Renal pelvis (tissue), 1 donor: ENCODE measurements at regions not wholly inside any gene's neighbourhood (a gene's known extent, or its start where the extent isn't known, plus 50 kb on each side); places are given as distances from the start of the nearest gene placed in this dataset.

ENCODE experiments used
- DNase-seq: peaks from one replicate; pipeline ENCODE4 v3.0.0-alpha.2; 2013

DNA sequence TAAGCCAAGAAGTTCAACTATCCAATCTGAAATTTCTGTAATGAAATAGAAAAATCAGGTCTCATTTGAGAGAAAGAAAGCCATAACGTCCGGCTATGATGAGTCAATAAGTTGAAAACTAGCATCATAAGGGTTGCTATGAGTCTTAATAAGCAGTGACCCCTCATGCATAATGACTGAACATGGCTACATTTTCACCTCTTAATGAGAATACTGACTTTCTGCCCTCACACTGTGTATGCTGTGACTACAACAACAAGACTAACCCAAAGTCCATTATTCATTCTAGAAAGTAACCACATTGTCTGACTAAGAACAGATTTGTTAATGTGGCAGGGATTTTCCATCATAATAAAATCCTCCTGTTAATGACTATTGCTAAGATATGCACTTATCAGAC is 884.0 kb upstream of the CADM2 start:
- no peak for DNase-seq

DNA sequence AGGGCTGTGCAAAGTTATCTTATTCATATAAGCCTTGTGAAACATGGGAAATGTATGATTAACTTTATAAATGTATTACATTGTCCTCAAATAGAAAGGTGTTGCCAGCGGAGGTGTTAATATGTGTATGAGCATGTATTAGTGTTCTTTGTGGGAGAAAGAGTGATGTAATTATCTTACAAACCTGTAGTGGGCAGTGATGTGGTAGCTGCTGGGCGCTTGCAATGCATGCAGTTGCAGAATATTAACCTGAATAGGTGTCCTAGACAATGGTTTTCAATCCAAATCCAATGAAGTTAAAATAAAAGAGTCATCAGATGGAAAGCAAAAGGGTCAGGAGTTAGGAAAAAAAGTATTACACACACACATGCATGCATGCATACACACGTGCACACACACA is 881.3 kb upstream of the CADM2 start:
- DNase-seq = no peak

DNA sequence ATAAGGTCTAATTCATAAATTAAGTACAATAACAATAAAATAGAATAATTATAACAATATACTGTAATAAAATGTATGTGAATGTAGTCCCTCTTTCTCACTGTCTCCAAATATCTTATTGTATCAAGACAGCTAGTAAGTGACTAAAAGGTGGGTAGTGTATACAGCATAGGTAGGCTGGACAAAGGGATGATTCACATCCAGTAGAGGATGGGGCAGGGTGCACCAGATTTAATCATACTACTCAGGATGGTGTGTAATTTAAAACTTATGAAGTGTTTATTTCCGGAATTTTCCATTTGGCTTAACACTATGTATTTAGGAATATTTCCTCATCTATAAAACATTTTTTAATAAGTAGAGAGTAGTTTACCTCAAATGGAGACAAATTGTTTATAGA is 876.1 kb upstream of the CADM2 start:
- no peak for DNase-seq

DNA sequence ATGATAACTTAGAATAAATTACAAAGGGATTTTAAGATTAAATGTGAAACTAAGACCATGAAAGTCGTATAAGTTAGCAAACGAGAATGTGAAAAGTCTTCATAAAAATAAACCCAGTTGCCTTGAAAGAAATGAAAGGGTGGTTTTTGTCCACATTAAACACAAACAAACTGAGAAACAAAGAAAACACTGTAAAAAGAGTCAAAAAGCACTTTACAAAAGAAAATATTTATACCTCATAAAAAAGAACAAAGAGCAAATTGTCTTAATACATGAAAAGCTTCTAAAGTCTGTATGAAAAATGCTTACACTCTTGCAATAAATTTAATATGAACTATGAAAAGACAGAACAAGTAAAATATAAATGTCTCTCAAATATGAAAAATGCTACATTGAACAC is 865.9 kb upstream of the CADM2 start:
- DNase-seq = no peak

DNA sequence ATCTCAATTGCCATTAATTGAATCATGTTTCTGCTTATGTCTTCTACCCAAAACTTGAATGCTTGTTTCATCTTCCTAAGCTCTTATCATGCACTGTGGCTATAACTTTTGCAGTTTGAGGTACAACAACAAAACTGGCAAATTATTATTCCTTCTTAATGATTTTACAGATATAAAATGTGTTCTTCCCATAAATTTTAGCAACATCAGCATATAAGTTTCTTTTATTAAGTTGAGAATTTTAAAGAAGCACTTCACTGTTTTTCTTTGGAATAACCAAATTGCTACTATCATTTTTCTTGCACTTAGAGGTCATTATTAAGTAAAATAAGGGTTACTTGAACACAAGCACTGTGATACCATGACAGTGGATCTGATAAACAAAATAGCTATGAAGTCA is 862.6 kb upstream of the CADM2 start:
- no peak for DNase-seq

DNA sequence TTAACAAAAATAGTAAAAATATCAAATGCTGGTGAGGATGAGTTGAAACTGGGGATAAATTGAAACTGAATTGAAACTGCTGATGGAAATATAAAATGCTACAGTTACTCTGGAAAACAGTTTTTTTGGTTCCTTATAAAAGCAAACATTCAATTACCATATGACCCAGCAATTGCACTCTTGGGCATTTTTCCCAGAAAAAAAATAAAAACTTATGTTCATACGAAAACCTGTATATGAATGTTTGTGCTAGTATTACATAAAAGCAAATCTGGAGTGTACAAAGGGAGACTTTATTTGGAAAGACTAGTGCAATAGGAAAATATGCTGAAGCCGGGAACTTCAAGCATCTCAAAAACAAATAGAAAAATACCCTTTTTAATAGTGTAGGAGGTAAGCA is 857.9 kb upstream of the CADM2 start:
- no peak for DNase-seq

DNA sequence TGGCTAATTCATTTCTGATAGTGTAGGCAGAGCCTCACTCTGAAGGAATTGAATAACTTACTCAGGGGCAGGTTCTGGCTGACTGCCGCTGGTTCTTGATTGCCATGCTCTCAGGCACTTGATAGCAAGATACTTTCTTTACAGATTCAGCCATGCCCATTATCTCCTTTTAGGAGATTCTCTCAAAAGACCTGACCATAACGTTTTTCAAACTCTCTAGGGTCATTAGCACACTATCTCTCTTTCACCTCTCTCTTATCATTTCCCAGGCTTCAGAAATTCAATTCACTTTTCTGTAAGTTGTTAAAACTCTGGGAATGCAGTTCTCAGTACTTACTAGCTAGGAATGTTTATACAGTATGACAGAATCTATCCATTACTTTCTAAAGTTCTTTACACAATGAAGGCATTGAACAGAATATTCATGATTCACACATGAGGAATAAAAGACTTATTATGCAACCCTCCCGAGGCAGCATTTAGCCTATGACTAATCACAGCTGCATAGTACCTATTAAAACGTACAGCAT is 850.3 kb upstream of the CADM2 start:
- DNase-seq = peak; percentile 5

DNA sequence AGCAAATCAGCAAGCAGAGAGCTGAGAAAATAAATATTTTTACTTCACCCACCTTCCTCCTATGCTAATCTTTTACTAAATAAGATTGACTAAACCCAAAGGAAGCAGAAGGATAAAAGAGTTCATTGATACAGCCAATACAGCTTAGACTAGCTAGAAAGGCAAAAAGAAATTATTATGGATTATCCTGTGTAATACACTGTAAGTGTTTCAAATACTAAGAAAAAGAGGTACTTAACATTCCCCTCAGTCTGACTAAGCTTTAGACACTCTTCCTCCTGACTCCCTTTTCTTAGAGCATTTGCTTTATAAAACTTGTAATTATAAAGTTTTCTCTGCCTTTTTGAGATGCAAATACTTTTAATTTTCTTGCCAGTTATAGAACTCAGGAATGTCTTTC is 848.9 kb upstream of the CADM2 start:
- DNase-seq = no peak

DNA sequence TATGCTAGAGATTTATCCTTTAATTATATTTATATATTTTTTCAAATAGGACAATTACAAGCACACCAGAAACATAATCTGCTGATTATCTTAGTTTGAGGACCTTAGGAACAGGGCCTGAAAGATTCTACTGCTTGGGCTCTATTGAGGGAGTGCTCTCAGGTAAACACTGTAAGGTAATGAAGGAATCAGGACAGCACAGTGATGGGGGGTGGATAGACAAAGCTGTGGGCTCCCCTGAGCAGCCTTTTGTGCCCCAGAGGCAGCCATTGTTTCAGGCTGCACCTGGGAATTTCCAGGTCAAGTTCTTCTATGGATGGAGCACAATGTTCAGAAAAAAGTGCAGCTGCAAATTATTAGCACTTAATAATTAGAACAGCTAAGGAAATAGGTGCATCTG is 848.0 kb upstream of the CADM2 start:
- DNase-seq = no peak

DNA sequence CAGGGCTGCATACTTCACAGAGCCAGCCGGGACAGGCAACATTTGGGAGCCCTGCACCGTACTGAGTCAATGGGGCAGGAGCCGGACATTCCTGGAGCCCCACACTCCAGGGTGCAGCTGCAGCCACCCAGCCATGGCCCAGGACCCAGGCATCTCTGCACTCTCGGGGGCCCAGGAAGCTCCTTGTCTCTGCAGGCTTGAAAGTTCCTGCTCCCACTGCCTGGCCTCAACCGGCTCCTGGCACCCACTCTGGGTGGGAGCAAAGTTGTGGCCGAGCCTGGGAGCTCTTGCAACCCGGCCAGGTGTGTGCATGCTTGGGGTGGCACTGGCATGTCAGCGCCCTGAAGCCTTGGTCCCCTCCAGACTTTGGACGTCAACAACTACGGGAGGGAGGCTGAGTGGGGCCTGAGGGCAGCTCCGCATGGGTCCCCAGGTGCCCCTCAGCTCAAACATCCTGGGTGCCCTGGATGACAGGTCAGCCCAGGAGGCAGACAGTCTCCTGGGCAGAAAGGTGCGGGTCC is 833.5 kb upstream of the CADM2 start:
- DNase-seq = no peak

DNA sequence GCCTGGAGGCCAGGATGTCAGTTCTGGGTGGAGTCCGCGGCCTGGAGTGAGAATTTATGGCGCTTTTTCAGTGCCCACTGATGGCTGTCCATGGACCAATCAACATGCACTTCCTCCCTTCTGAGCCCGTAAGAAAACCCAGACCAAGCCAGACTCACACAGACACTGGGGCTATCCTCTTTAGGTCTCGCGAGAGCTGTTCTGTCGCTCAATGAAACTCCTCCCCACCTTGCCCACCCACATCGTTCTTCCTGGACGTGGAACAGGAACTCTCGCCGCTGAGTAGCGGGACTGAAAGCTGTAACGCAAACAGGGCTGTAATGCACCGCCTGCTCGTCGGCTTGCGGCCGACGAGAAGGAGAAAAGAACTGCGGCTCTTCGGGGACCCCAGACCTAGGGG is 833.0 kb upstream of the CADM2 start:
- no peak for DNase-seq

DNA sequence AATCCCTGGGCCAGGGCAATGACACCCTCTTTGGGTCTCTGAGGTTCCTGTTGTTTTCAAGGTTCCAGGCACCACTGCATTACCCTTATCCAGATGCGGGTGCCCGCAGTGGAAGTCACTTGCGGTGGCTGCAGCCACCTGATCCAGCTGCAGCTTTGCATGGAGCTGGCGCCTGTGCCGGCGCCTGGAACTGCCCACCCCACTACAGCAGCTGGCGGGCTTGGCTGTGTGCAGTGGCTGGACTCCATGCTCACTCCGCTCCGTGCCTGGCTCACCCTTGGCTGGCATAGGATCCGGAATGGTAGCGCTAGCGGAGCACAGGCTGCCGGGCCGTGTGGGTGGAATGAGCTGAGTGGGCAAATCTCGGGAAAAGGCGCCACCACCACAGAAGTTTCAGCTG is 832.6 kb upstream of the CADM2 start:
- DNase-seq = no peak

DNA sequence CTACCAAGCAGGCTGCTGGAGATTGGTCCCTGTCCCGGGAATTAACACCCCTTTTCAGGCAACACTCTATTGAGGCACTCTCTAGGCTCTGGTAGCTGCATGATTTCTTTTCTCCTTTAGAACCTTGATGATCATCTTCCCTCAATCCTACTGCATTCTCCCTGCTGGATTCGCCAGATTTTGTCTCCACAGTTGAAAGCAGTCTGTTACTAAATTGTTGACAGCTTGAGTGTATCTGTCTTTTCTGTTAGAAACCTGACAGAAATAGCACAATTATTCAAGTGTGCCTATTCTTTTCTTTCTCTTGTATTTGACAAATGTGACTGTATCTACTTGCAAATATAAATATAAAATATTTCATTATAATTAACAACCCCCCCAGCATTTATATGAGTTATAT is 830.8 kb upstream of the CADM2 start:
- DNase-seq = no peak

DNA sequence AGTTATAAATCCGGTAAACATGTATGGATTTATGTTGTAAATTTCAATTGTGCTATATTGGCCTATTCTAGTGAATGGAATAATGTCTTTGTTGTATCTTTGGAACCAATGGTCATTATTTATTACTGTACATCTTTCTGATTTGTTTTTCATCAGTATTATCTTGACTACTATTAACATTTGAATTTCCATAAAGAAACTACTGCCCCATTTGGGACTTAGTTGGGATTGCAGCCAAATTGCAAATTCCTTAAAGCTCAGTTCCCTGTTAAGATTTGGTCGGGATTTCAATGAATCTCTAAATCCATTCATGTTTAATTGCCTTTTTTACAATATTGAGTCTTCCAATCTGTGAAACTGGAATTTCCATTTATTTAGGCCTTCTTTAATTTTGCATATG is 822.4 kb upstream of the CADM2 start:
- peak; percentile 0 for DNase-seq

DNA sequence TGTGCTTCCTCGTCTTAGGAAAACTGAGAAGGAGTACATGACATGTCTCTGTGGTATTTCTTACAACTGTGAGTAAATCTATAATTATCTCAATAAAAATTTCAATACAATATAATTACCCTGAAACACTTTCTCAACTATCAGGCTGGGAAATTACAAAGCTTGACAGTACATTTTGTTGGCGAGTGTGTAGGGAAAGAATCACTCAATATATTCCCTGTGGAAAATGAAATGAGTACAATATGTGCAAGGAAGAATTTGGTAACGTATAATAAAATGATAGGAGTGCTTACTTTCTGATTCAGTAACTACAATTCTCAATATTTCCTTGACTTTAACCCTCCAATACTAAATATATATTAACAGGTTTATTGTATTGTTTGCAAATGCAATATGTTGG is 818.2 kb upstream of the CADM2 start:
- no peak for DNase-seq

DNA sequence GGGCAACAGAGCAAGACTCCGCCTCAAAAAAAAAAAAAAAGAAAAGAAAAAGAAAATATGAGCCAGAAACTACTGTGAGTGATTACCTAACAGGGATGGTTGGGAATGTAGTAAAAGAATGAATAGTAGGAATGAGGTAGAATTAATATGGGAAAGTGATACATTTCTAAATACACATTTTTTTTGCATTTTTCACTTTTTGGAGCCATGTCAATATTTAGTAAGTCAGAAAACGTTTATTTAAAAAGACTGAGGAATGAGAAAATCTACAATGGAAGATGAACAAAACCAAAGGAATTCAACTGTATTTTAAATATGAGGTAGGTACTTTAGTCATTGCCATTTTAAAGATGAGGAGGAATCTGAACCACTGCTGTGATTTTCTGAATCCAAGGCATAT is 817.2 kb upstream of the CADM2 start:
- no peak for DNase-seq

DNA sequence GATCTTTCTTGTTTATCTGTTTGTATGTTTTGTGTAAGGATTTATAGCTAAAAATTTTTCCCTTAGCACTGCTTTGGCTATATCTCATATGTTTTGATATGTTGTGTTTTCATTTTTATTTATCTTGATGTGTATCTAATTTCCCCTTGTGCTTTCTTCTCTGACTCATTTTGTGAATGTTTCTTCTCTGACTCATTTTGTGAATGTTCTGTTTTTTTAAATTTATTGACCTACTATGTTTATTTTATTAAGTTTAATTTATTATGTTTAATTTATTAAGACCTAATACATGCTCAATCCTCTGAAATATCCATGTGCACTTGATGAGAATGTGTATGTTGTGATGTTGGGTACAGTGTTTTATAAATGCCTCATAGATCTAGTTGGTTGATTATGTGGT is 793.5 kb upstream of the CADM2 start:
- DNase-seq = no peak

DNA sequence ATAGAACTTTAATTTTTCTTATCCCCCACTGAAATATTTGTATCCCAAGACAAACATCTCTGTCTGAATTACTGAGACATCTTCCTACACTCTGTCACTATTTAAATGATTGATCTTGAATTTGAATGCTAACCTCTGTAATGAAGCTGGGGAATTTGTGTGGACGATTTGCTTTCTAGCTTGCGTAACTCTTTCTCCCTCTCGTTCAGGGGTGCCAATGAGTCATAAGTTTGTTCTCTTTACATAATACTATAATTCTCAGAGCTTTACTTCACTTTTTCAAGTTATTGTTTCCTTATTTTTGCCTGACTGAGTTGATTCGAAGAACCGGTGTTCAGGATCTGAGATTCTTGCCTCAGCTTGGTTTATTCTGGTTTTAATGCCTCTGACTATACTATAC is 783.3 kb upstream of the CADM2 start:
- no peak for DNase-seq

DNA sequence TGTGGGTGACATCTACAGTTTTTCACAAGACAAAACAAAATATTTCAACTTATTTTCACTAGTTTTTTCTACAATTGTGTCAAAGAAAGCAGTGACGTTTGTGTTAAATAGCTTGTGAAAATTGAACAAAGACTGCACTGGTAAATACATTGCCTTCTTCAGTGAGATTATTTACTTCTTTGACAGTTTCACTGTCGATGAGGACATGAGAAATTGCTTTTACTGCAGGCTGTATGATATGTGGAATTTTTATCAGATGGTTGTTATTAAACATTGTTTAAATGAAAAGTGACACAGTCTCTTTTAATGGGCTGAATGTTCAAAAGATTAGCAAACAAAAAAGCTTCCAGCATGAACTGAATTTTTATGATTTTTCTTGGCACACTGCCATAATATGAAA is 773.9 kb upstream of the CADM2 start:
- no peak for DNase-seq

DNA sequence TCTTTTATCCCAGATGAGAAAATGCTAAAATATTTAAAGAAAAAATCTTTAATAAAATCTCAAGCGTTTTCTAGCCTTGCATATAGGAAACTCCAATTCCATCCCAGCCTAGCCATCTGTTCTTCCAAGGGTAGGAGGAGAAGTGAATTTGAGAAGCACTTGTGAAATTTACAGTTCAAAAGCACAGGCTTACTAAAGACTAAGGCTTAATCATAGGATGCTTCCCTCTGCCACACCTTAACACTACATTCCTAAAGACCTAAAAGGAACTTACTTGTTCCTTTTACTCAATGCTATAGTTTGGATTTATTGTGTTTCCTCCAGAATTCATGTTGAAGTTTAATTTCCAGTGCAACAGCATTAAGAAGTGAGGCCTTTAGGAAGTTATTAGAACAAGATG is 764.8 kb upstream of the CADM2 start:
- DNase-seq = no peak

DNA sequence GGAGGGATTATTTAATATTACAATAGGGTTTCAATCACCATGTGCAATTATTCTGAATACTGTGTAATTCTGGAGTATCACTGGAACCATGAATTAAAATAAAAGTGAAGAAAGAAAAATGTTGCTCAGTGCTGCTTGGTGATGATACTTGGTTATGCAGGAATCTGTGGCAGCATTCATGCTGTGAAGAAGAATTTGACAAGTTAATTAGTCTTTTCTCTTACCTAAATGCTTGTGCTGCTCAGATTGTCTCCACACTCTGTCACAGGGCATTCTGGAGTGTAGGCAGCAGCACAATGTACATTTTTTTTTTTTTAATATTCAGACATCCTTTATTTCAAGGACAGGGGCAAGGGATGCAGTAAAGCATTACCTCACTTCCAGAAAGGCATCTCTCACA is 749.3 kb upstream of the CADM2 start:
- no peak for DNase-seq

DNA sequence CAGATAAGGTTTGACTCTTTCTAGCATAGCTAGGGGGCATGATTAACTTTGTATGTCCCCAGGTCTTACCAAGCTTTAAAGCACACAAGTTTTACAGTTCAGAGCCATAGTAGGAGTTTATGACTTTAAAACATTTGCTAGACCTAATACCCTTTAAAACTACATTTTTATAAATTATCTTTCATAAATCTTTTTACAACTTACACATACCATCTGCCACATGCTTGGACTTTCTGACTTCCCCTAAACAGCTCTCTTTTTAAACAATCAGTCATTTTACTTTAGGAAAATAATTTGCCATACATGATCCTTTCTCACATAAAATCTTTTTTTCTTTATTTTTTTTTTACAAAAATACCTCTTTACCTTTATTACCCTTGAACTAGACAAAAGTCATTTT is 735.3 kb upstream of the CADM2 start:
- DNase-seq = no peak

DNA sequence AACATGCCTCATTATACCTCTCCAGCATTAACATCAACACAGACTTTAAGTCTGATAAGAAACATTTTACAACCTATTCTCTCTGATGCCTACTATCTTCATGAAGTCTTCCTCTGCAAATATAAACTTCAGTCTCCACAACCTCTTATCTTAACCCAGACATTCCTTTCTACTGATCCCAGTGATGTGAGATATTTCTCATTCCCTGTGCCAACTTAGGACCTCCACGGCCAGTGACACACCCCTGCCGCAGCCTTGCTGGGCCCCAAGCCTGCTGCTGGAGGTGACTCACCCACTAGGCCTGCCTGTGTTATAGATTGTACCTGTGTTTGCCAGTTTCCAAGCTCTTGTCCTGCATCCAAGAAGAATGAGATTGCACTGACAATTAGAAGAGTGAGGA is 734.5 kb upstream of the CADM2 start:
- DNase-seq = no peak

DNA sequence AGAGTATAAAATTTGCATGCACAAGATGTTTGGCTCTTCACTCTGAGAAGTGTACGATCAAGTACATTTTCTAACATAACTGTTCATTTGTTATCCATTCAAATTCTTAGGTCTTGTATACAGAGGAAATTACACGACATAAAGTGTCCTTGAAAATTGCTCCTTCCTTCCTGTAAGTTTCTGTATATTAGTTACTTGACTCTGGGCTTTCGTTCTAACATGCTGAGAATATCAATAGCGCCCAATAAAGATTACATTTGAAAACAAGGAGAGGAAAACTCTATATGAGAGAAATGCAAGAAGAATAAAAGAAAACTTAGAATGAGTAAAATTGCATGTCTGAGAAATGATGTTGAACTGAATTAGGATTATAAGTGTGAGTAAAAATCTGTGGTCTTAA is 722.5 kb upstream of the CADM2 start:
- no peak for DNase-seq

DNA sequence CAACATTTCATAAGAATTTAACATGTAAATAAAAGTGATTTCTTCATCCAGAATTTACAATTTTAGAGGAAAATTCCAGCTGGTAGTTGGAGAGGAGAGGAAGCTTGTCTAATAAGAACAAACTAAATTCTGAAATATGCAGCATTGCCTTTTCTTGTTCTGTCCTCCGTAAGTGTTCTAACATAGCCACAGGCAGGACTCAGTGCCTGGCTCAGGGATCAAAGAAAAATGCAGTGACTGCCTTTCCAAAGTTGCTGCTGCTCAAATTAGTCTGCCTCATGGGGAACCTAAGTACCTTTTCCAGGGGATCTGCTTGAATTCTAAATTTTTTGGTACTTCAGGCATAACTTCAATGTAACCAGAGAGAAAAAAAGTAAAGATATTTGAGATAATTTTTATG is 713.0 kb upstream of the CADM2 start:
- DNase-seq = no peak
